ENCODE measurements at regions not wholly inside any gene's neighbourhood (a gene's known extent, or its start where the extent isn't known, plus 50 kb on each side); places are given as distances from the start of the nearest gene placed in this dataset.

- DNase-seq (ENCODE audit: low spot score): no peak
- ChIA-PET POLR2A (ENCODE audit: low non-redundant PET) (no interaction called here), CTCF (no interaction called here)
- no peak overlapping the region for H3K27ac ChIP-seq
- TF ChIP-seq CTCF (conservative IDR thresholded peaks at IDR 0.05; ENCODE audit: low read depth): no peak
These were observed 222.7 kb downstream of the C16orf95 start for GRCh38 chr16:87094556-87094865.

GRCh38 chr16:87095271-87095670 lies 221.9 kb downstream of the C16orf95 start:
- CTCF ChIA-PET: no interaction called here
- DNase-seq (ENCODE audit: low spot score): no peak
- no peak overlapping the region for H3K27ac ChIP-seq
- no peak for TF ChIP-seq CTCF (conservative IDR thresholded peaks at IDR 0.05; ENCODE audit: low read depth)
- POLR2A ChIA-PET (ENCODE audit: low non-redundant PET): no interaction called here

- ChIA-PET POLR2A (ENCODE audit: low non-redundant PET) (no interaction called here), CTCF (interaction anchor here (0.6 to 0.7 kb wide), 3 partner anchors 86 to 555 kb away, joined by 4 to 6 read pairs (median 4); no protein-coding TSS in a partner anchor)
These were observed 220.4 kb downstream of the C16orf95 start for GRCh38 chr16:87096746-87097333.

GRCh38 chr16:87098361-87098760 lies 218.8 kb downstream of the C16orf95 start:
- POLR2A ChIA-PET (ENCODE audit: low non-redundant PET): no interaction called here
- no peak overlapping the region for H3K27ac ChIP-seq
- no peak for TF ChIP-seq CTCF (conservative IDR thresholded peaks at IDR 0.05; ENCODE audit: low read depth)
- no peak for DNase-seq (ENCODE audit: low spot score)
- CTCF ChIA-PET: no interaction called here

More at GRCh38 chr16:87096746-87097333, 220.4 kb downstream of the C16orf95 start:
- no peak for DNase-seq (ENCODE audit: low spot score)
- TF ChIP-seq CTCF (conservative IDR thresholded peaks at IDR 0.05; ENCODE audit: low read depth): no peak
- H3K27ac ChIP-seq: no peak overlapping the region

GRCh38 chr16:87098976-87099720 lies 218.0 kb downstream of the C16orf95 start:
- ChIA-PET POLR2A (ENCODE audit: low non-redundant PET) (no interaction called here), CTCF (no interaction called here)
- no peak overlapping the region for H3K27ac ChIP-seq
- no peak for DNase-seq (ENCODE audit: low spot score)
- TF ChIP-seq CTCF (conservative IDR thresholded peaks at IDR 0.05; ENCODE audit: low read depth): no peak

- no peak for TF ChIP-seq CTCF (conservative IDR thresholded peaks at IDR 0.05; ENCODE audit: low read depth)
- CTCF ChIA-PET: interaction anchor here (0.6 to 1.0 kb wide), 2 partner anchors 20 to 179 kb away, joined by 3 read pairs; no protein-coding TSS in a partner anchor
- POLR2A ChIA-PET (ENCODE audit: low non-redundant PET): no interaction called here
- DNase-seq (ENCODE audit: low spot score): no peak
- H3K27ac ChIP-seq: no peak overlapping the region
These were observed 216.7 kb downstream of the C16orf95 start for GRCh38 chr16:87100306-87101058.

All from RWPE1 (cell line).